ENCODE measurements at regions not wholly inside any gene's neighbourhood (a gene's known extent, or its start where the extent isn't known, plus 50 kb on each side); places are given as distances from the start of the nearest gene placed in this dataset.
"Not testable (repeated sequence)": the region's sequence is repeated elsewhere in the genome, so short reads cannot be mapped to it uniquely, and the experiment has no call there.

GRCh38 chr1:57544345-57544744 lies 120.5 kb upstream of the DAB1 start:
- no peaks in the 10 kb centered on the region for H3K27me3 Mint-ChIP-seq
- DNase-seq (ENCODE audit: extremely low spot score, unreplicated experiment) = no peak
- H3K36me3 Mint-ChIP-seq = no peaks in the 10 kb centered on the region
- TF ChIP-seq CTCF (conservative IDR thresholded peaks at IDR 0.05) = no peak
- peaks cover 4% of the 10 kb centered on the region for H3K9me3 Mint-ChIP-seq
- H3K27ac Mint-ChIP-seq = no peak overlapping the region
- no peaks in the 10 kb centered on the region for H3K4me1 Mint-ChIP-seq (ENCODE audit: unreplicated experiment)
- no peak overlapping the region for H3K4me3 Mint-ChIP-seq

- Mint-ChIP-seq H3K27ac (no peak overlapping the region), H3K4me1 (ENCODE audit: unreplicated experiment) (peaks cover 8% of the 10 kb centered on the region), H3K27me3 (no peaks in the 10 kb centered on the region)
Observed at GRCh38 chr1:57536749-57537423, 113.0 kb upstream of the DAB1 start.

GRCh38 chr1:57532299-57532698 lies 108.4 kb upstream of the DAB1 start:
- no peak for TF ChIP-seq CTCF (conservative IDR thresholded peaks at IDR 0.05)
- Mint-ChIP-seq H3K27me3 (no peaks in the 10 kb centered on the region), H3K36me3 (no peaks in the 10 kb centered on the region), H3K27ac (no peak overlapping the region), H3K4me1 (ENCODE audit: unreplicated experiment) (no peaks in the 10 kb centered on the region), H3K4me3 (no peak overlapping the region), H3K9me3 (peaks cover 5% of the 10 kb centered on the region)
- DNase-seq (ENCODE audit: extremely low spot score, unreplicated experiment) = no peak

More at GRCh38 chr1:57536749-57537423, 113.0 kb upstream of the DAB1 start:
- Mint-ChIP-seq H3K4me3 (no peak overlapping the region), H3K36me3 (no peaks in the 10 kb centered on the region), H3K9me3 (no peaks in the 10 kb centered on the region)
- no peak for TF ChIP-seq CTCF (conservative IDR thresholded peaks at IDR 0.05)
- no peak for DNase-seq (ENCODE audit: extremely low spot score, unreplicated experiment)

GRCh38 chr1:57530911-57531260 lies 107.0 kb upstream of the DAB1 start:
- H3K9me3 Mint-ChIP-seq; H3K27me3 Mint-ChIP-seq; H3K4me1 Mint-ChIP-seq (ENCODE audit: unreplicated experiment); H3K36me3 Mint-ChIP-seq; H3K4me3 Mint-ChIP-seq; DNase-seq (ENCODE audit: extremely low spot score, unreplicated experiment): not testable (repeated sequence)
- H3K27ac Mint-ChIP-seq = peak overlapping the region; percentile 61

- H3K4me1 Mint-ChIP-seq (ENCODE audit: unreplicated experiment) = no peaks in the 10 kb centered on the region
- no peak overlapping the region for H3K27ac Mint-ChIP-seq
Observed at GRCh38 chr1:57530206-57530910, 106.5 kb upstream of the DAB1 start.

More at GRCh38 chr1:57530206-57530910, 106.5 kb upstream of the DAB1 start:
- H3K9me3 Mint-ChIP-seq = peaks cover 5% of the 10 kb centered on the region
- no peak overlapping the region for H3K4me3 Mint-ChIP-seq
- no peaks in the 10 kb centered on the region for H3K36me3 Mint-ChIP-seq
- H3K27me3 Mint-ChIP-seq = no peaks in the 10 kb centered on the region
- no peak for DNase-seq (ENCODE audit: extremely low spot score, unreplicated experiment)
- TF ChIP-seq CTCF (conservative IDR thresholded peaks at IDR 0.05) = no peak
